ENCODE measurements at regions not wholly inside any gene's neighbourhood (a gene's known extent, or its start where the extent isn't known, plus 50 kb on each side); places are given as distances from the start of the nearest gene placed in this dataset.

DNA sequence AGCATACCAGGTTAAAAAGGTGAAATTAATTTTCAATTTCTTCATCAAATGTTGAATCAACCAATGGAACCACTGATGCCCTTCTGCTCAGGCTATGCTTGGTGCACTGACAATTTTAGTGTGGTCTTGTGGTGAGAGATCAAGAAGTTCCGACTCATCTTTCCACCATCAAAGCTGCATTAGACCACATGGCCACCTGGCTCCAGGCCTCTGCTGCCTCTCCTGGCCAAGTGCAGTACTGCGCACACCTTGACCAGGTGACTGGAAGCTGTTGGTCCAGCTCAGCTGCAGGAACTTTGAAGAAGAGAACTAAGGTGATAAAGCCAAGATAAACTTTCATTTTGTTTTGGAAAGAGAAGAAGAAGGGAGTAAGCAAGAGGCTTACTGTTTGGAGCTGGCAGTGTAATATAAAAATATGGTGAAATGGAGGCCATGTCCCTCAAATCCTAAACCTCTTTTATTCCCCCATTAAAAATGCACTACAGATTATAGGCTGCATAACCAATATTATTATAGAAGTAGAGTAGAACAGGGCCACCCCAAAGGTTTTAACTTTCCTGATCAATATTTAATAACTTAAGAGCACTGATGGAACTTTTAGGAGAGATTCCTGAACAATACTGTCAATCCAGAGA lies 315.5 kb upstream of the C9orf72 start:
- peak; percentile 22 for DNase-seq (ENCODE audit: low read depth)

DNA sequence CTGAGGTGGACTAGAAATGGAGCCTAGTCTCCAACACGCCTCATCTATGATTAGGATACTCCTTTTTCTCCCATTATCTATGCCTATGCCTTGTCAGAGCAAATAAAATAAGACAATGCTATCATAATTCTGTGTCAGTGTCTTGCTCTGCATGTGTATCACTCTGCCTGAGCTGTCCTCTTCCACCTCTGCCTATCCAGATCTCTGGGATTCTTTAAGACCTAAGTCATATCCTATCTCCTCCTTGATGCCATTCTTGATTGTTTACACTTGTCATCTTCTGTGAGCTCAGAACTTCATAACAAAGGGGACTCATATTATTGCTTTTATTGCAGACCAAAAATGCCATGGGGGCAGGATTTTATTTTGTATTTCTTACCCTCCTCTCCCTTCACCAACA lies 351.2 kb upstream of the C9orf72 start:
- DNase-seq (ENCODE audit: low read depth) = no peak

DNA sequence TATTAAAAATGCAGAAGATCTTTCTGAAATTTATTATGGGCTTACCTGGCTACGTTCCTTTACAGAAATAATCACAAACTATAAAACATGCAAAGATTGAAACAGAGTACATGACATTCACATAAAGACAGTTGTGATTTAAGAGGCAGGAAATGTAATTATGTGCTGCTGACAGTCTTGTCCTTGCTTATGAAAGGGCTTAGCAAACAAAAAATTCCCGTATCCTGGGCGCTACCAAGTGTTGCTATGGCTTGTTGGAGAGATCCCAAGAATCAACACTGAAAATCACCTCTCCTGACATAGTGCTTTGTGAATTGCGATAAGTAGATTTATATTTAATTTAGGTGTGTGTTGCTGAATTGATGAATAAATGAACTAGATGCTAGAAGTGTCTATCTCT lies 352.5 kb upstream of the C9orf72 start:
- DNase-seq (ENCODE audit: low read depth) = no peak

GRCh38 chr9:27929841-27930240 lies 356.6 kb upstream of the C9orf72 start:
- DNase-seq (ENCODE audit: low read depth) = no peak

GRCh38 chr9:27933210-27934025 lies 360.1 kb upstream of the C9orf72 start:
- DNase-seq (ENCODE audit: low read depth) = no peak

DNA sequence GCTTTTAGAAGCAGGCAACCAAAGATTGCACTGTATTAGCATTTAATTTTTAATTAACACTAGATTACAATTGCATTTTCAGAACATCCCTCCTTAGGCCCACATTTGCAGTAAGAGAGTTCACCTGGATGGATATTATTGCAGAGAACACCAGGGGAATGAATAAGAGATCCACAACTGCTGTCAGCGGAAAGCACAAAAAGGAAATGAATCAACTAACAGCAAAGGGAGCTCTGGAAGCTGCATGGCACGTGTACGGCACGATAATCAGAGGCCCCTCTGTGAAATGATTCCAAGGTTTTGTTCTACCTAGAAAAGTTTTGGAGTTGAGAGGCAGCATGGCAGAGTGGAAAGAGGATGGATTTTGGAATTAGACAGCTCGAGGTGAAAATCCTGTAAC lies 361.2 kb upstream of the C9orf72 start:
- DNase-seq (ENCODE audit: low read depth) = no peak

DNA sequence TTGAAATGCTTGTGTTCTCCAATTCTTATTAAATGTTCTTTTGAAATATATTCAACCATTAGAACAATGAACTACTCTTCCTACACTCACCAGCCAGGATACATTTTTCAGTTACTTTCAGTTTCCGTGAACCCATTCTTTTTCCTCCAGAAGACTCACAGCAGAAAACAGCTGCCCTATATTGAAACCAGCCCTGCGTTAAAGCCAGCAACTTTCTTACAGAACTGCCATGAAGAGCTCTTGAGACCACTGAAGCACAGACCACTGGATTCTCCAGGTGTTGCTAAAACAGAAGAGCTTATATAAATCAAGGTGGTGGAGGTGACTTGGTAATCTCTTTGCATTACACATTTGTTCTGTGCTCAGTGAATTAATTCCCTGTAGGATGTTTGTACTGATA lies 365.9 kb upstream of the C9orf72 start:
- DNase-seq (ENCODE audit: low read depth) = no peak

- no peak for DNase-seq (ENCODE audit: low read depth)
Observed at GRCh38 chr9:27940535-27940934, 367.3 kb upstream of the C9orf72 start.

DNA sequence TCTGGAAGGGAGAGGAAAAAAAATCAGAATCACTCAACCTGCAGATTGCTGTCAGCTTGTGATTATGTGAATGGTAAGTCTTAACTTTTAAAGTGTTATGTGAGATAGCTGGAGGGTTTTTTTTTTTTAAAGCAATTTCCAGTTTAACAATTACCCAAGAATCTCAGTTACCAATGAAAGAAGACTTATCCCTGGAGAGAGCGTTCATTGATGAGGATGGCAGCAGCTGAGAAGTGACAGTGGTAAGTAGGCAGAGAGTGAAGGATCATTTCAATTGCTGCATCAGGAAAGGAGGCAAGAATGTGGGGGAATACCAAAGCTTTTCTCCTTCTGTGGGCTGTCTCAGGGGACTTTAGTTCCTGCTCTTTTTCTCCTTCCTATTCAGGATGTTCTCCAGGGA lies 370.2 kb upstream of the C9orf72 start:
- DNase-seq (ENCODE audit: low read depth) = no peak

- no peak for DNase-seq (ENCODE audit: low read depth)
Observed at GRCh38 chr9:27945386-27945785, 372.1 kb upstream of the C9orf72 start.

DNA sequence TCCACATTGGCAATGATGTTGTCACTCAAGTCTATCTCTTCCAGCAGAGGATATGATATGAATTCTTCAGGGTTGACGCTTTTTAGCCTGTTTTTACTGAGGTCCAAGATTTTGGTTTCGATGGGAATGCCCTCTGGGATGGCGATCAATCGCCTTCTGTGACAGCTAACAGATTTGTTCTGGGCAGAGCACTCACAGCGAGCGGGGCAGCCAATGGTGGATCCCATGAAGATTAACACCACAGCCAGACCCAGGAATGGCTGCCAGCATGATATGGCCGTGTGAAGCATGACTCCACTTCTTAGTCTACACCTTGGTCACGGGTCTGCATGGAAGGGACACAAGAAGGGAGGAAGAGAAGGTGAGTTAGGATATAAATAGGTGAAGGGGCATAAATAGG lies 377.1 kb upstream of the C9orf72 start:
- no peak for DNase-seq (ENCODE audit: low read depth)

DNA sequence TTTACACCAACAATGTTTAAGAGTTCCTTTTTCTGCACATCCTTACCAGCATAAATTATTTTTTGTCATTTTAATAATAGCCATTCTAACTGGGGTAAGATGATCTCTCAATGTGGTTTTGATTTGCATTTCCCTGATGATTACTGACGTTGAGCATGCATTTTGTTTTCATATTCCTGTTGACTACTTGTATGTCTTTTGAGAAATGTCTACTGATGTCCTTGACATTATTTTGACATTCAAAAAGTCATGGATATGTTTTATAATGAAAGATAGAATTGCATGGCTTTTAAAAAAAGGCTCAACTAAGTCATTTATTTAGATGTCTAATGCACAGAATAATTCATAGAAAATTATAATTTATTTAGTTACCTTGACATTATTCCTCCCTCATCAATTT lies 381.6 kb upstream of the C9orf72 start:
- DNase-seq (ENCODE audit: low read depth) = no peak

DNA sequence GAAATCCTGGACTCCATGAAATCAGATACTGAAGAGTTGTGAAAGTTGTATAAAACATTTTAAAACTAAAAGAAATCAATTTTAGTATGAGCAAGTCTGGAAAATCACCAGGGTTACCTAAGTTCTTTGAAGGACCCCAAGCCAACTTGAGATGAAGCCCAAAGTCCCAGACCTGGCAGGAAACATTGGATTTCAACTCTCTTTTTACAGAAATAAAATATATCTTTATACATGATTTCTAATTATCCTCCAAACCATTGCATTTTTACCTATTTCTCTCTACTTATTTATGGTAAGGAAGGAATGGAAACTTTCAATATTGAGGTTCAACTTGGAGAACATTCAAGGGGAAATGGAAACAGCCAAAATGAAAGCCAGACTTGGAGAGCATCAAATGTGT lies 390.6 kb upstream of the C9orf72 start:
- no peak for DNase-seq (ENCODE audit: low read depth)

- no peak for DNase-seq (ENCODE audit: low read depth)
Observed at GRCh38 chr9:27967210-27967609, 393.9 kb upstream of the C9orf72 start.

DNA sequence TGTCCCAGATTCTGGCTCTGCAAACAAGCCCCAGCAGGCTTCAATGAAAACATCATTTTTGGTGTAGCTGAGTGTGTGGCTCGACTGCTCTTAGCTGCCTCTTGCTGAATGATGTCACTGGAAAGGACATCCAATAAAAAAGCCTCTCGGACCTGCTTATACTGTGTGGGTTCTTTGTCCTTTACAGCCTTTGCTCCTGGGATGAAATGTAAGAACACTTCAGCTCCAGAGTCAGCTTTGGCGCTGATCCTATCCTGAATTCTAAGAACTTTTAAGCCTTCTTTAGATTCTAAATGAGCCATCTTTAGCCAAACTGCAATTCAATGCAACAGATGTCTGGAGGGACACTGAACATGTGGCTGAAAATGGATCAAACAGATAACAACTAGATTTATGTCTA lies 404.6 kb upstream of the C9orf72 start:
- DNase-seq (ENCODE audit: low read depth) = no peak

- no peak for DNase-seq (ENCODE audit: low read depth)
Observed at GRCh38 chr9:27985714-27986113, 412.4 kb upstream of the C9orf72 start.

DNA sequence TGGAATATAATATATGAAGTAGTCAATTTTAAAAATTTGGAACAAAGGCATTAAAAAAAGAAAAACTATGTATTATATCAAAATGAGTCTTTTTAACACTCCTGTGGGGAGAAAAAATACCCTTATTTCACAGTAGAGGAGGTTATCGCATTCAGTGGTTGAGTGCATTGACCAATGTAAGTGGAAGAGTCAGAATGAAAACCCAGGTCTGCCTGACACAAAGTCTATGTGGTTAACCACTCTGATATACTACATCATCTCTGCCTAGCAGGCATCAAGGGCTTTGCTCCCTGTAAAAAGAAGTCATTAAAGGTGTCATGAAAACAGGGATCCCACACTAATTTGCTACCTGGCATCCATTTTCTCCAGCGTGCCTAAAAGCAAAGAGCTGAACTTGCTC lies 417.2 kb upstream of the C9orf72 start:
- DNase-seq (ENCODE audit: low read depth) = no peak

DNA sequence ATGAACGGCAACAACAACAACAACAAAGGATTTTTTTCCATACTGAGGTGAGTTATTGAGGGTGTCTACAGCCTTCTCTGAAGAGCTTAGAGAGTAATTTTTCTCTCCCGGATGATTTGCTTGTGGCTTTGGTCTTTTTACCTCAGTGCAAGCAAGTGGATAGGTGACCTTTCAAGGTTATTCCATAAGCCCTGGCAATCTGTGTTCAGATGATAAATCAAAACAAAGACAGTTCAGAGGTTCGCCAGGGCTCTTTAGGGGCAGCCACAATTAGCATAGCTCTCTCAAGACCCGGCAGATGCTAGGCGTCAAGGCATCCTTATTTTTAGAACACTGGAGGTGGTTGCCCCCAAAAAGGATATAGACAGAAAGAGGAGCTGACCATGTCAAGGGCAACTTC lies 417.9 kb upstream of the C9orf72 start:
- no peak for DNase-seq (ENCODE audit: low read depth)

- no peak for DNase-seq (ENCODE audit: low read depth)
Observed at GRCh38 chr9:28001096-28001495, 427.8 kb upstream of the C9orf72 start.

DNA sequence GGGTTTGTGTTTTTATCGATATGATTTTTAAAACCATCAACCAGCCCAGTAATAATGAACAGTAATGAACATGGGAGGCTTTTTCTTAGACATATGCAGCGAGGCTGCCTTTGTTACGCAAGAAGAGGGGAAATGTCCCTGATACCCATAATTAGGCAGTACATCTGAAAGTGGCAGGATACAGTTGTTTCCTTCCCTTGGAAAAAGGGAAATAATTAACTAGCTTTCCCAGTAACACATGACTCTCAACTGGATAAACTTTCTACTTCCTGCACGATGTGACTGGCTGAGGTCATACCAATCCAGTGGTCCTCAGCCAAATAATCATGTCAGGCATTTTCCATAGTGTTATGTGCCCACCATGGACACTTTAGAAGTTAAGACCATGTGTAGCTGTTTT lies 431.6 kb upstream of the C9orf72 start:
- DNase-seq (ENCODE audit: low read depth) = no peak

- DNase-seq (ENCODE audit: low read depth) = no peak
Observed at GRCh38 chr9:28005779-28006178, 432.5 kb upstream of the C9orf72 start.

DNA sequence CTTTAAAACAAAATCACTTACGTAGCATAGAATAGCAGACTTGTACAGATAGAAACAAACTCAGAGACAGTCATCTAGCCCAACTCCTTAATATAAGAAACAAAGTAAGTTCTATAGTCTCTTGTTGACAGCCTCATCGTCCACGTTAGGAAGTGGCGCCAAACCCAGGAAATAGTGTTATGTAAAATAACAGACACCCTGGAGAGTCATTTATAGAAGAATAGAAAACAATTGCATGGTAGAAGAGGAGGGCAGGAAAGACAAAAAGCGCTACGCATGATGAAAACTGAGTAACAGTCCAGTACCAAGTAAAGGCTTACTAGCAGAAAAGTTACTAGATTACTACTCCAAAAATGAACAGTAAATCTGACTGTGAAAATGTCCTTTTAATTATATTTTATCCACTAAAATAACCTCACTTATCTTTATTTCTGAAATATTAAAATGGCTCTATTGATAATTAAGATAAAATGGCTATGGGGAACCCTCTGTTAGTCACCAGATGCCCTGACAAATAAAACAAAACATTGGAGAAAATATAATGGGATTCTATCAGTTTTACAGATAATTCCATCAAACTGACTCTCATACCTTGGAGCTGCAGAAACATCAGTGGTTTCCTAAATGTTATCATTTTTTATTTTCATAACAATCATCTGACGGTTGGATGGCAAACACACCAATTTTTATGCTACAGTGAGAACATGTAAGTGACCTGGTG lies 434.0 kb upstream of the C9orf72 start:
- DNase-seq (ENCODE audit: low read depth) = no peak

- DNase-seq (ENCODE audit: low read depth) = no peak
Observed at GRCh38 chr9:28014212-28014611, 440.9 kb upstream of the C9orf72 start.
